ENCODE measurements at regions not wholly inside any gene's neighbourhood (a gene's known extent, or its start where the extent isn't known, plus 50 kb on each side); places are given as distances from the start of the nearest gene placed in this dataset.

DNA sequence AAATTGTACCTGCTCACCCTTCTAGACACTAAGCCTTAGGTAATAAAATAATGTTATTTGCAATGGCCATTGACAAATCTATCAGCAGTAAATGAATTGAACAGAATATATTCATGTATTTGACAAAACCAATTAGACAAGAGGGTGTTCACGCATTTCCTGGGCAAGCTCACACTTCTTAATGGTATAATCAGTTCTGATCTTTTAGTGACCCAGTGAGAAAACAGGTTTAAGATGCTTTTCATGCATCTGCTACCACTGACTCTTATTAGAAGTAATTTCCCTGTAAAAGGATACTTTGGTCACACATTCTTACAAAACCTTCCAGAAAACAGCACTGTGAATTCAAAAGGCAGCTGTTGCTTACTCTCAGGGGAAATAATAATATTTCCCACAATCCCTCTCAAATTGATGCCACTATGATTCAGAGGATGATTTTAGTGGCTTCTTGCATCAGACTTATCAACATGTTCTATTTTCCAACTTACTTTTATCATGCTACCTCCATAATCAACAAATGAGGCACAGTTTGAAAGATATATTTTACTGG, 313.9 kb upstream of the NWD2 start:
- TF ChIP-seq POLR2AphosphoS5 (IDR thresholded peaks at IDR 0.05): no peak
- TF ChIP-seq, protein P1, sequence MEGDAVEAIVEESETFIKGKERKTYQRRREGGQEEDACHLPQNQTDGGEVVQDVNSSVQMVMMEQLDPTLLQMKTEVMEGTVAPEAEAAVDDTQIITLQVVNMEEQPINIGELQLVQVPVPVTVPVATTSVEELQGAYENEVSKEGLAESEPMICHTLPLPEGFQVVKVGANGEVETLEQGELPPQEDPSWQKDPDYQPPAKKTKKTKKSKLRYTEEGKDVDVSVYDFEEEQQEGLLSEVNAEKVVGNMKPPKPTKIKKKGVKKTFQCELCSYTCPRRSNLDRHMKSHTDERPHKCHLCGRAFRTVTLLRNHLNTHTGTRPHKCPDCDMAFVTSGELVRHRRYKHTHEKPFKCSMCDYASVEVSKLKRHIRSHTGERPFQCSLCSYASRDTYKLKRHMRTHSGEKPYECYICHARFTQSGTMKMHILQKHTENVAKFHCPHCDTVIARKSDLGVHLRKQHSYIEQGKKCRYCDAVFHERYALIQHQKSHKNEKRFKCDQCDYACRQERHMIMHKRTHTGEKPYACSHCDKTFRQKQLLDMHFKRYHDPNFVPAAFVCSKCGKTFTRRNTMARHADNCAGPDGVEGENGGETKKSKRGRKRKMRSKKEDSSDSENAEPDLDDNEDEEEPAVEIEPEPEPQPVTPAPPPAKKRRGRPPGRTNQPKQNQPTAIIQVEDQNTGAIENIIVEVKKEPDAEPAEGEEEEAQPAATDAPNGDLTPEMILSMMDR (IDR thresholded peaks at IDR 0.05 in 8 of 11, conservative IDR thresholded peaks at IDR 0.05 in 3 of 11): no peak
- no peak for TF ChIP-seq POLR2A (IDR thresholded peaks at IDR 0.05)
- intact Hi-C loops (cut with DNase I; ENCODE audit: low total_unique reads): no loop called here
- no peak overlapping the region for H3K4me3 ChIP-seq
- no peak overlapping the region for H3K27ac ChIP-seq
- H3K4me1 ChIP-seq: no peaks in the 10 kb centered on the region
- H3K36me3 ChIP-seq: no peaks in the 10 kb centered on the region
- no peak for DNase-seq
- H3K27me3 ChIP-seq (replicated peaks in 1 of 7): no peaks in the 10 kb centered on the region
- peaks cover 0 to 10% (median 4%) of the 10 kb centered on the region in 8 donors for H3K9me3 ChIP-seq
- 58 to 81% (median 80%) methylated on average over 1 of the region's 1 CpG for WGBS, 5 donors

DNA sequence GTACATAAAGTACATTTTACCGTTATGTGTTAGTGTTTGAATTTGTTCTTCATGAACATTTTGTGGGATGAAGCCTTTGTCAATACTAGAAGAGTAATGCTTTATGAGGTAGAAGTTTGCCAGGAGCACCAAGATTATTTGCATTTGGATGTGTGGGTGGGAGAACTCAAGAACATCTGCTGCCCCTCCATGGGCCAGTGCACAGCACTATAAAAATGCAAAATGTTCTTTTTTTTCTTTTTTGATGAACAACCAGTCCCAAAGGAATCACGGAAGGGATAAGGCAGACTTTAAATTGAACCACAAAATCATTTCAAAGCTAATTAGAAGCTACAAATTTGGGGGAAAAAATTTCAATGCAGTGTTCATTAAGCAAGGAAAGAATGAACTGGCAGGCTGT, 300.3 kb upstream of the NWD2 start:
- intact Hi-C loops (cut with DNase I; ENCODE audit: low total_unique reads): no loop called here
- TF ChIP-seq, protein P1 (IDR thresholded peaks at IDR 0.05 in 8 of 11, conservative IDR thresholded peaks at IDR 0.05 in 3 of 11): no peak
- TF ChIP-seq POLR2AphosphoS5 (IDR thresholded peaks at IDR 0.05) (no peak), POLR2A (IDR thresholded peaks at IDR 0.05) (no peak)
- WGBS, 5 donors: 80 to 91% (median 85%) methylated on average over 2 of the region's 2 CpGs

DNA sequence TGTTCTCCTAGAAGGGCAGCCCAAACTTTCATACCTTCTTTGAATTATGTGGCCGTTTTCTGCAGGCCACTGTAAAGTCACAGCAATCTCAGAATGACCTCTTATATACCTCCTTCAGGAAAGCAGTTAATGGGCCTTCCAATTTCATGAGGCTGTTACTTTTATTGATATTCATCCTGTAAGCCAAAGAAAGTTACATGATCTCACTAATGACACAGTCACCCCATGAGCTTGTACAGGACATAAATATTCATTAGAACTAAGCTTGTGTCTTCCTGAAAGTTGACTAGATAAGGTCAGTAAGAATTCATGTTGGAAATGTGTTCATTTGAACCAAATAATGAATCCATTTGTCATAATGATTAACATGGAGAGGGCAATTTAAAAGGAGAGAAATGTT, 283.1 kb upstream of the NWD2 start:
- no peaks in the 10 kb centered on the region for H3K4me1 ChIP-seq
- 50 to 73% (median 52%) methylated on average over 1 of the region's 1 CpG for WGBS, 5 donors
- no peak for DNase-seq
- no peak overlapping the region for H3K27ac ChIP-seq
- TF ChIP-seq POLR2A (IDR thresholded peaks at IDR 0.05): no peak
- TF ChIP-seq, protein P1 (IDR thresholded peaks at IDR 0.05 in 8 of 11, conservative IDR thresholded peaks at IDR 0.05 in 3 of 11): no peak
- H3K27me3 ChIP-seq (replicated peaks in 1 of 7): no peaks in the 10 kb centered on the region
- H3K4me3 ChIP-seq: no peak overlapping the region
- H3K36me3 ChIP-seq: no peaks in the 10 kb centered on the region
- intact Hi-C loops (cut with DNase I; ENCODE audit: low total_unique reads): no loop called here
- H3K9me3 ChIP-seq: no peaks in the 10 kb centered on the region

More for the DNA sequence above, 300.3 kb upstream of the NWD2 start:
- H3K36me3 ChIP-seq: no peaks in the 10 kb centered on the region
- H3K9me3 ChIP-seq: no peaks in the 10 kb centered on the region
- no peak overlapping the region for H3K4me3 ChIP-seq
- no peaks in the 10 kb centered on the region for H3K4me1 ChIP-seq
- no peak overlapping the region for H3K27ac ChIP-seq
- H3K27me3 ChIP-seq (replicated peaks in 1 of 7): no peaks in the 10 kb centered on the region
- DNase-seq: no peak

DNA sequence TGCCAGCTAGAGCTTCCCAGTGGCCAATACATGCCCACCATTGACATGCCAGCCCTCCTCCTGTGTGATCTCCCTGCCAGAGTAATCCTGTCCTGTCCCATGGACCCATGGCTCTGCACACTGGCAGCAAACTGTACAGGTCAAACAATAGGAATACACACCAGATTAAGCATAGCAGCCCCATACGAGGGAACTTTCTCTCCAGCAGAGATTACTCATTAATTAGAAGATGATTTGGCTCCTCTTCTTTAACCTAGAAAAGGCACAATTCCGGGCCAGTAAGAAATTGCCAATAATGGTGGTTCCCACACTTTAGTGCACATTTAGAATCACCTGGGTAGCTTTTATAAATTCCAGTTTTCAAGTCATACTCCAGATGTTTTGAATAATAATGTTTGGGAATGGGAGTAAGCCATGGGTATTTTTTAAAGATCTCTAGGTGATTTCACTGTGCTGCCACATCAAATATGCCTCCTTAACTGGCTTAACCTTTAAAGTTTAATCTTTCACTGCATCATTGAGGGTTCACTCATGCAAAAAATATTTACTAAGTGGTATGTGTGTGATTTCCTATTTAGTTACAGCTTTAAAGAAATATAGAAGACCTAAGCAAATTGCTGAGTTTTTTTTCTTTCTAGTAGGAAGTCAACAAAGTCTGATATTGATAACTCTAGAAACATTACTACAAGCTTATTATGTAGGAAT, 277.6 kb upstream of the NWD2 start:
- H3K9me3 ChIP-seq: no peaks in the 10 kb centered on the region
- DNase-seq: no peak
- no peak overlapping the region for H3K27ac ChIP-seq
- H3K4me1 ChIP-seq: no peaks in the 10 kb centered on the region
- intact Hi-C loops (cut with DNase I; ENCODE audit: low total_unique reads): no loop called here
- 72 to 87% (median 77%) methylated on average over 2 of the region's 2 CpGs for WGBS, 5 donors
- H3K27me3 ChIP-seq (replicated peaks in 1 of 7): no peaks in the 10 kb centered on the region
- no peak overlapping the region for H3K4me3 ChIP-seq
- TF ChIP-seq, protein P1 (IDR thresholded peaks at IDR 0.05 in 8 of 11, conservative IDR thresholded peaks at IDR 0.05 in 3 of 11): no peak
- no peak for TF ChIP-seq POLR2A (IDR thresholded peaks at IDR 0.05)
- no peak for TF ChIP-seq POLR2AphosphoS5 (IDR thresholded peaks at IDR 0.05)
- H3K36me3 ChIP-seq: no peaks in the 10 kb centered on the region
